ENCODE measurements at regions not wholly inside any gene's neighbourhood (a gene's known extent, or its start where the extent isn't known, plus 50 kb on each side); places are given as distances from the start of the nearest gene placed in this dataset.
A peak's percentile ranks its signal among the peaks of the same experiment; 100 is the strongest.

DNA sequence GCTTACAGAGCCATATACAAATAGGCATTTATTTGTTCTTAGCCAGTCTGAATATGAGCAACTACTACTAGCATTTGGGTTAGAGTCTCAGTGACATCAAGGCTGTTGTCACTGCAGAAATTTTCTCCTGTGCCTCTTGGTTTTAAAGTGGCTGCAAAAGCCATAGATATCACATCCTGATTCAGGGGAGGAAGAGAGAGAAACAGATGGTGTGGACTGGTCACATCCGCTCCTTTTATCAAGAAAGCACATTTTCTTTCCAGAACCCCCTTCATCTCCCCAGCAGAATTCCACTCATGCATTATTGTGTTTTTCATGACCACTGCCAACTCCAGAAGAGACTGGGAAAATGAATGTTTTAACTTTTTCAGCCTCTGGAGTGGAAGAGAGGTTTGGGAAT is 69.8 kb downstream of the PTTG1 start:
- Histone ChIP-seq H3K27ac (ENCODE audit: insufficient read depth, low read depth, low read length) (no peak overlapping the region), H3K4me2 (ENCODE audit: insufficient read depth, low read length) (no peak overlapping the region), H3K9ac (replicated peaks; ENCODE audit: extremely low read depth, insufficient read depth, low read length) (no peak overlapping the region), H3K27me3 (ENCODE audit: control insufficient read depth in 2 of 2, insufficient read depth in 2 of 2, low read length in 2 of 2) (peaks cover 0 to 2% of the 10 kb centered on the region in 2 experiments), H3K9me3 (replicated peaks; ENCODE audit: control insufficient read depth, insufficient read depth, low read length) (no peaks in the 10 kb centered on the region), H3K36me3 (ENCODE audit: control insufficient read depth in 2 of 2, extremely low read depth in 1 of 2, insufficient read depth in 2 of 2, low read length in 2 of 2) (no peaks in the 10 kb centered on the region), H4K20me1 (replicated peaks; ENCODE audit: control insufficient read depth, extremely low read depth, insufficient read depth, low read length) (no peaks in the 10 kb centered on the region), H3K9me1 (replicated peaks; ENCODE audit: control insufficient read depth, extremely low read depth, insufficient read depth, low read length) (no peaks in the 10 kb centered on the region), H3K4me1 (ENCODE audit: control insufficient read depth, extremely low read depth, insufficient read depth, low read length) (no peaks in the 10 kb centered on the region), H3K79me2 (ENCODE audit: control insufficient read depth, insufficient read depth, low read length) (no peaks in the 10 kb centered on the region), H2AFZ (ENCODE audit: low read depth, low read length) (no peak overlapping the region), H3K4me3 (replicated peaks in 1 of 3; ENCODE audit: insufficient read depth in 1 of 3, low read depth in 1 of 3, low read length in 3 of 3) (no peak overlapping the region)
- ChIA-PET CTCF (interaction anchor here (2.0 kb wide), 1 partner anchor 53 kb away, joined by 8 read pairs; no protein-coding TSS in a partner anchor), POLR2A (no interaction called here)
- dilution Hi-C loops (cut with MboI; ENCODE audit: extremely low pct_ligation_motif_present, low sequenced_read_pairs), result no loop called here
- FAIRE-seq (peak; percentile 57), DNase-seq (ENCODE audit: low read depth, low spot score) (no peak)
- intact Hi-C loops (cut with micrococcal nuclease), result no loop called here
- BruUV-seq (replicated peaks), result no TSS peak
- TF ChIP-seq FOS (IDR thresholded peaks at IDR 0.05; ENCODE audit: borderline replicate concordance, insufficient read depth, low read length) (no peak), MYC (IDR thresholded peaks at IDR 0.05; ENCODE audit: low read depth, low read length) (no peak), EZH2 (IDR thresholded peaks at IDR 0.05; ENCODE audit: borderline replicate concordance, low read depth, low read length, severe bottlenecking) (no peak), POLR2AphosphoS5 (IDR thresholded peaks at IDR 0.05; ENCODE audit: insufficient read depth, low read depth, low read length) (no peak), POLR2A (IDR thresholded peaks at IDR 0.05; ENCODE audit: low read depth, low read length) (no peak), JUN (IDR thresholded peaks at IDR 0.05; ENCODE audit: borderline replicate concordance, insufficient read depth, insufficient read length, low read depth) (no peak), GATA2 (IDR thresholded peaks at IDR 0.05; ENCODE audit: insufficient read depth, insufficient read length, low read depth, low read length) (no peak), MAX (IDR thresholded peaks at IDR 0.05; ENCODE audit: insufficient read depth, insufficient read length) (no peak)
- TF ChIP-seq, protein P1, sequence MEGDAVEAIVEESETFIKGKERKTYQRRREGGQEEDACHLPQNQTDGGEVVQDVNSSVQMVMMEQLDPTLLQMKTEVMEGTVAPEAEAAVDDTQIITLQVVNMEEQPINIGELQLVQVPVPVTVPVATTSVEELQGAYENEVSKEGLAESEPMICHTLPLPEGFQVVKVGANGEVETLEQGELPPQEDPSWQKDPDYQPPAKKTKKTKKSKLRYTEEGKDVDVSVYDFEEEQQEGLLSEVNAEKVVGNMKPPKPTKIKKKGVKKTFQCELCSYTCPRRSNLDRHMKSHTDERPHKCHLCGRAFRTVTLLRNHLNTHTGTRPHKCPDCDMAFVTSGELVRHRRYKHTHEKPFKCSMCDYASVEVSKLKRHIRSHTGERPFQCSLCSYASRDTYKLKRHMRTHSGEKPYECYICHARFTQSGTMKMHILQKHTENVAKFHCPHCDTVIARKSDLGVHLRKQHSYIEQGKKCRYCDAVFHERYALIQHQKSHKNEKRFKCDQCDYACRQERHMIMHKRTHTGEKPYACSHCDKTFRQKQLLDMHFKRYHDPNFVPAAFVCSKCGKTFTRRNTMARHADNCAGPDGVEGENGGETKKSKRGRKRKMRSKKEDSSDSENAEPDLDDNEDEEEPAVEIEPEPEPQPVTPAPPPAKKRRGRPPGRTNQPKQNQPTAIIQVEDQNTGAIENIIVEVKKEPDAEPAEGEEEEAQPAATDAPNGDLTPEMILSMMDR (IDR thresholded peaks at IDR 0.05; ENCODE audit: extremely low read depth in 1 of 2, insufficient read depth in 1 of 2, low read depth in 1 of 2, low read length in 2 of 2), result no peak
